ENCODE measurements at regions not wholly inside any gene's neighbourhood (a gene's known extent, or its start where the extent isn't known, plus 50 kb on each side); places are given as distances from the start of the nearest gene placed in this dataset.
"Not testable (repeated sequence)": the region's sequence is repeated elsewhere in the genome, so short reads cannot be mapped to it uniquely, and the experiment has no call there.

DNA sequence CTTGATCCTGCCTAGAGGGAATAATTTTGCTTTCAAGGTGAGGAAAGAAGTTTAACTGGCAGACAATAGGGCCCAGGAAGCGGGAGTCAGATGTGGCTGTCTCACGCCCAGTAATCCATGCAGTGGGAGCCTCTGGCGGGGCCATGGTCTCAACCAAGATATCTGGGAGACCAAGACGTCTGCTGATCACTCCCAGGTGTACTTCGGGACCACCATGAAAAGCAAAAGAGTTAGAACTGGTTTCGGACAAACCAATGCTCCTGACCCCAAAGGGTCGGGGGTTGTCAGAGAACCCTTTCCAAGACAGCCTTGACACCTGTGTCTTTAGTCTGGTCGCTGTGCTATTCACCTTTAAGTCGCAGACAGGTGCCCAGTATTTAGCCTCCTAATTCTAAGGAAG is 256.9 kb upstream of the MBL2 start:
- no peaks in the 10 kb centered on the region for H4K20me1 ChIP-seq (ENCODE audit: insufficient read depth, low read length)
- no peak overlapping the region for H3K4me3 ChIP-seq (ENCODE audit: low read depth, low read length, poor library complexity, severe bottlenecking)
- H3K36me3 ChIP-seq (ENCODE audit: insufficient read depth, low read length): no peaks in the 10 kb centered on the region
- H3K79me2 ChIP-seq (ENCODE audit: insufficient read depth, low read length): no peaks in the 10 kb centered on the region
- H3K4me2 ChIP-seq (ENCODE audit: low read length): no peak overlapping the region
- TF ChIP-seq, protein P1, sequence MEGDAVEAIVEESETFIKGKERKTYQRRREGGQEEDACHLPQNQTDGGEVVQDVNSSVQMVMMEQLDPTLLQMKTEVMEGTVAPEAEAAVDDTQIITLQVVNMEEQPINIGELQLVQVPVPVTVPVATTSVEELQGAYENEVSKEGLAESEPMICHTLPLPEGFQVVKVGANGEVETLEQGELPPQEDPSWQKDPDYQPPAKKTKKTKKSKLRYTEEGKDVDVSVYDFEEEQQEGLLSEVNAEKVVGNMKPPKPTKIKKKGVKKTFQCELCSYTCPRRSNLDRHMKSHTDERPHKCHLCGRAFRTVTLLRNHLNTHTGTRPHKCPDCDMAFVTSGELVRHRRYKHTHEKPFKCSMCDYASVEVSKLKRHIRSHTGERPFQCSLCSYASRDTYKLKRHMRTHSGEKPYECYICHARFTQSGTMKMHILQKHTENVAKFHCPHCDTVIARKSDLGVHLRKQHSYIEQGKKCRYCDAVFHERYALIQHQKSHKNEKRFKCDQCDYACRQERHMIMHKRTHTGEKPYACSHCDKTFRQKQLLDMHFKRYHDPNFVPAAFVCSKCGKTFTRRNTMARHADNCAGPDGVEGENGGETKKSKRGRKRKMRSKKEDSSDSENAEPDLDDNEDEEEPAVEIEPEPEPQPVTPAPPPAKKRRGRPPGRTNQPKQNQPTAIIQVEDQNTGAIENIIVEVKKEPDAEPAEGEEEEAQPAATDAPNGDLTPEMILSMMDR (IDR thresholded peaks at IDR 0.05; ENCODE audit: low read length): no peak
- no peak for TF ChIP-seq EZH2 (IDR thresholded peaks at IDR 0.05; ENCODE audit: borderline replicate concordance, low read length)
- no peaks in the 10 kb centered on the region for H3F3A ChIP-seq (ENCODE audit: insufficient read depth, low read length)
- H3K27ac ChIP-seq (ENCODE audit: low read depth, low read length, poor library complexity, severe bottlenecking): no peak overlapping the region
- no peaks in the 10 kb centered on the region for H3K9me3 ChIP-seq (ENCODE audit: low read length)
- no peaks in the 10 kb centered on the region for H3K4me1 ChIP-seq (ENCODE audit: insufficient read depth, low read length, severe bottlenecking)
- H3K27me3 ChIP-seq (ENCODE audit: insufficient read depth, low read length): no peaks in the 10 kb centered on the region
- no peak overlapping the region for H3K9ac ChIP-seq (ENCODE audit: low read length)
- no peak overlapping the region for H2AFZ ChIP-seq (ENCODE audit: low read length)
- H3K9me2 ChIP-seq (ENCODE audit: low read depth, low read length): no peaks in the 10 kb centered on the region

DNA sequence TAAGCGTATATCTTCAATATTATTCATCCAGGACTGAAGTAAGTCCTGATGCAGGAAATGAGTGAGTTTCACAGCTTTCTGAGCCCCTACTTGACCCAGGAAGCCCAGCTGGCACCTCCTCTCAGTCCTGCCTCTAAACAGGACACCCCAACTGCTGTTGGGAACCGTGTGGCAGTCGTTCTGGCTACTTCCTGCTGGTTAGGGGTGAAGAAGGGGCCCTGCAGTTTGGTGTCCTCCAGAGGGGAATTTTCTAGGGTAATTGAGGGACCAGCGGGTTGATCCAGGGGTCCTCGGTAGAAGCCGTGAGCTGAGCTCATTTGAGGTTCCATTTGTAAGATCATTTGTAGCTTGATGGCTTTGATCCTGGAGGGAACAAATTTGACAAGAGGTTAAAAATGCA is 253.2 kb upstream of the MBL2 start:
- not testable (repeated sequence) for H3K9ac ChIP-seq (ENCODE audit: low read length); H4K20me1 ChIP-seq (ENCODE audit: insufficient read depth, low read length); H3K36me3 ChIP-seq (ENCODE audit: insufficient read depth, low read length); H2AFZ ChIP-seq (ENCODE audit: low read length); H3K27ac ChIP-seq (ENCODE audit: low read depth, low read length, poor library complexity, severe bottlenecking); H3K79me2 ChIP-seq (ENCODE audit: insufficient read depth, low read length); H3K9me2 ChIP-seq (ENCODE audit: low read depth, low read length); H3K4me1 ChIP-seq (ENCODE audit: insufficient read depth, low read length, severe bottlenecking); H3F3A ChIP-seq (ENCODE audit: insufficient read depth, low read length); H3K9me3 ChIP-seq (ENCODE audit: low read length); H3K4me2 ChIP-seq (ENCODE audit: low read length); H3K27me3 ChIP-seq (ENCODE audit: insufficient read depth, low read length); H3K4me3 ChIP-seq (ENCODE audit: low read depth, low read length, poor library complexity, severe bottlenecking)

DNA sequence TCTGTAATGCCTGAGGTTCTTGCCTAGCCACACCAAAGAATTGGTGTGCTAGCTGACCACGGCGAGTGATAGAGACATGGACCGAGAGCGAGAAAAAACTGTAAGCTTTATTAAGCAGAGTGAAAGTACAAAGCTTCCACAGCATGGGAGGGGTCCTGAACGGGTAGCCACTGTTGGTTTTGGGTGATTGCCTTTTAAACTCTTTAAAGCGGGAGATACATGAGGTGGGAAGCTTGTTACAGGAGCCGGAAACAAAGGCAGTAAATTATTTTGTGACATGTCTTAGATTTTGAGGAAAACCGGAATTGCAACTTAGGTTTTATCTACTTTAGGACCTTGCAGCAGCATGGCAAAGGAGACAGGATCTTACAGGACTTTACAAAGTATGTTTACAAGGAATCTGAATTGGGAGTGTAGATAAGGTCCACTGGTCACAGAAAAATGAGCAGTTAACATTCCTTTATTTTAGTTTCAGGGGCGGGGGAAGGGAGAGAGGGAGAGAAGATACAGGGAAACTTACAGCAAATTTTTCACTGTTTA is 252.7 kb upstream of the MBL2 start:
- no peak overlapping the region for H3K9ac ChIP-seq (ENCODE audit: low read length)
- no peaks in the 10 kb centered on the region for H3K4me1 ChIP-seq (ENCODE audit: insufficient read depth, low read length, severe bottlenecking)
- no peaks in the 10 kb centered on the region for H3K79me2 ChIP-seq (ENCODE audit: insufficient read depth, low read length)
- TF ChIP-seq EZH2 (IDR thresholded peaks at IDR 0.05; ENCODE audit: borderline replicate concordance, low read length): no peak
- TF ChIP-seq, protein P1 (IDR thresholded peaks at IDR 0.05; ENCODE audit: low read length): no peak
- H3K9me2 ChIP-seq (ENCODE audit: low read depth, low read length): no peaks in the 10 kb centered on the region
- no peak overlapping the region for H3K27ac ChIP-seq (ENCODE audit: low read depth, low read length, poor library complexity, severe bottlenecking)
- no peak overlapping the region for H3K4me2 ChIP-seq (ENCODE audit: low read length)
- no peaks in the 10 kb centered on the region for H3K27me3 ChIP-seq (ENCODE audit: insufficient read depth, low read length)
- H3K36me3 ChIP-seq (ENCODE audit: insufficient read depth, low read length): no peaks in the 10 kb centered on the region
- no peaks in the 10 kb centered on the region for H3F3A ChIP-seq (ENCODE audit: insufficient read depth, low read length)
- H4K20me1 ChIP-seq (ENCODE audit: insufficient read depth, low read length): no peaks in the 10 kb centered on the region
- no peak overlapping the region for H3K4me3 ChIP-seq (ENCODE audit: low read depth, low read length, poor library complexity, severe bottlenecking)
- no peaks in the 10 kb centered on the region for H3K9me3 ChIP-seq (ENCODE audit: low read length)
- no peak overlapping the region for H2AFZ ChIP-seq (ENCODE audit: low read length)

DNA sequence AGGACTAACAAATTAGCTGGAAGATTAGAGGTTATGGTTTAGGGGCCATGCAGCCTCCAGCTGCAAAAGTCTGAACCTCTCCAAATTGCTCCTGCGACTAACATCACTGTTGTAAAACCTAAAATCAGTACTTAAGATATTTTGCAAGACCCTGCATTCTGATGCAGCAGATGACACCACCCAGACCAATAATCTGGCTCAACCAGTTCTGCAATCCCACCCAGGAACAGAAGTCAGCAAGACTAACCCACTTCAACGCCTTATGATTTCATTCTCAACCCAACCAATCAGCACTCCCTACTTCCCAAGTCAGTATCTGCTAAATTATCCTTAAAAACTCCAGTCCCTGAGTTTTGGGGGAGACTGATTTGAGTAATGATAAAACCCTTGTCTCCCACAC is 250.8 kb upstream of the MBL2 start:
- Histone ChIP-seq H3K36me3 (ENCODE audit: insufficient read depth, low read length) (no peaks in the 10 kb centered on the region), H3K4me3 (ENCODE audit: low read depth, low read length, poor library complexity, severe bottlenecking) (no peak overlapping the region), H3K4me2 (ENCODE audit: low read length) (no peak overlapping the region), H3K9me3 (ENCODE audit: low read length) (no peaks in the 10 kb centered on the region), H3K9ac (ENCODE audit: low read length) (no peak overlapping the region), H3F3A (ENCODE audit: insufficient read depth, low read length) (no peaks in the 10 kb centered on the region), H4K20me1 (ENCODE audit: insufficient read depth, low read length) (no peaks in the 10 kb centered on the region), H3K9me2 (ENCODE audit: low read depth, low read length) (no peaks in the 10 kb centered on the region), H3K79me2 (ENCODE audit: insufficient read depth, low read length) (no peaks in the 10 kb centered on the region), H3K27ac (ENCODE audit: low read depth, low read length, poor library complexity, severe bottlenecking) (no peak overlapping the region), H3K4me1 (ENCODE audit: insufficient read depth, low read length, severe bottlenecking) (no peaks in the 10 kb centered on the region), H2AFZ (ENCODE audit: low read length) (no peak overlapping the region), H3K27me3 (ENCODE audit: insufficient read depth, low read length) (no peaks in the 10 kb centered on the region)
- TF ChIP-seq, protein P1 (IDR thresholded peaks at IDR 0.05; ENCODE audit: low read length): no peak
- no peak for TF ChIP-seq EZH2 (IDR thresholded peaks at IDR 0.05; ENCODE audit: borderline replicate concordance, low read length)

Data from OCI-LY1 (cell line).